GM12864 (cell line): ENCODE measurements at regions not wholly inside any gene's neighbourhood (a gene's known extent, or its start where the extent isn't known, plus 50 kb on each side); places are given as distances from the start of the nearest gene placed in this dataset.

Experiments used
- DNase-seq: peaks from one replicate; pipeline ENCODE4 v3.0.0-alpha.2; 2011; ENCODE audit warnings: low read depth
- H3K4me3 ChIP-seq: 2 replicates; pipeline ENCODE4 v1.5.1; 2011; ENCODE audit warnings: mild to moderate bottlenecking, low read depth, low read length, control low read depth
- CTCF ChIP-seq: IDR thresholded peaks from 2 replicates; pipeline ENCODE4 v1.5.1; 2011; ENCODE audit warnings: low read depth, mild to moderate bottlenecking, moderate library complexity, low read length, control low read depth, inconsistent platforms; ENCODE audit errors: missing control alignments

GRCh38 chr14:30225176-30225575 lies 297.5 kb upstream of the PRKD1 start:
- no peak for DNase-seq
- no peak overlapping the region for H3K4me3 ChIP-seq
- no peak for TF ChIP-seq CTCF

- no peak for TF ChIP-seq CTCF
- no peak for DNase-seq
- no peak overlapping the region for H3K4me3 ChIP-seq
These were observed 299.8 kb upstream of the PRKD1 start for GRCh38 chr14:30227436-30227835.

GRCh38 chr14:30227876-30228275 lies 300.2 kb upstream of the PRKD1 start:
- no peak for TF ChIP-seq CTCF
- DNase-seq = no peak
- H3K4me3 ChIP-seq = no peak overlapping the region

- no peak for TF ChIP-seq CTCF
- H3K4me3 ChIP-seq = no peak overlapping the region
- no peak for DNase-seq
These were observed 303.1 kb upstream of the PRKD1 start for GRCh38 chr14:30230719-30231118.

- no peak for TF ChIP-seq CTCF
- H3K4me3 ChIP-seq = no peak overlapping the region
- DNase-seq = no peak
These were observed 307.3 kb upstream of the PRKD1 start for GRCh38 chr14:30234966-30235365.

- H3K4me3 ChIP-seq = no peak overlapping the region
- TF ChIP-seq CTCF = no peak
These were observed 307.8 kb upstream of the PRKD1 start for GRCh38 chr14:30235485-30235884.

GRCh38 chr14:30238936-30239335 lies 311.3 kb upstream of the PRKD1 start:
- H3K4me3 ChIP-seq = no peak overlapping the region
- no peak for DNase-seq
- TF ChIP-seq CTCF = no peak

More at GRCh38 chr14:30235485-30235884, 307.8 kb upstream of the PRKD1 start:
- no peak for DNase-seq
